Liver (tissue), 8 donors: ENCODE measurements at regions not wholly inside any gene's neighbourhood (a gene's known extent, or its start where the extent isn't known, plus 50 kb on each side); places are given as distances from the start of the nearest gene placed in this dataset.

Experiments used
- DNase-seq: peaks from one replicate; pipeline ENCODE4 v3.0.0-alpha.2; 2017; ENCODE audit warnings: low spot score
- H3K27ac ChIP-seq, 2 donors: one replicate each; pipeline ENCODE4 v1.7.0; 2013; ENCODE audit warnings: inconsistent platforms in 2 of 2, low read length in 2 of 2, control low read depth in 1 of 2, low read depth in 1 of 2, mild to moderate bottlenecking in 1 of 2
- H3K27me3 ChIP-seq, 4 donors: one replicate each; pipeline versions ENCODE4 v1.6.1 to v1.7.0; 2013; ENCODE audit warnings: low read length in 3 of 4, inconsistent platforms in 1 of 4, mild to moderate bottlenecking in 1 of 4, moderate library complexity in 1 of 4; ENCODE audit not compliant: control insufficient read depth in 4 of 4, insufficient read depth in 4 of 4
- H3K36me3 ChIP-seq, 4 donors: one replicate each; pipeline versions ENCODE4 v1.6.1 to v1.7.0; 2013; ENCODE audit warnings: low read length in 3 of 4, mild to moderate bottlenecking in 3 of 4, low read depth in 1 of 4, moderate library complexity in 1 of 4; ENCODE audit not compliant: control insufficient read depth in 4 of 4, insufficient read depth in 3 of 4
- H3K4me1 ChIP-seq, 4 donors: one replicate each; pipeline versions ENCODE4 v1.6.1 to v1.7.0; 2013; ENCODE audit warnings: low read length in 3 of 4, mild to moderate bottlenecking in 3 of 4, moderate library complexity in 1 of 4; ENCODE audit not compliant: control insufficient read depth in 4 of 4, insufficient read depth in 4 of 4
- H3K4me3 ChIP-seq, 3 donors: one replicate each; pipeline versions ENCODE4 v1.6.1 to v1.7.0; 2013; ENCODE audit warnings: low read length in 3 of 3, control low read depth in 1 of 3, low read depth in 1 of 3, mild to moderate bottlenecking in 1 of 3
- H3K9ac ChIP-seq, 2 donors: one replicate each; pipeline ENCODE4 v1.7.0; 2013; ENCODE audit warnings: low read length in 2 of 2, mild to moderate bottlenecking in 2 of 2, moderate library complexity in 2 of 2, control low read depth in 1 of 2, low read depth in 1 of 2
- H3K9me3 ChIP-seq, 4 donors: one replicate each; pipeline versions ENCODE4 v1.6.1 to v1.7.0; 2013; ENCODE audit warnings: low read length in 3 of 4; ENCODE audit not compliant: control insufficient read depth in 4 of 4
- EGR1 ChIP-seq, 2 donors: IDR thresholded peaks; 2 replicates each; pipeline ENCODE4 v1.6.1; 2016 to 2018; ENCODE audit warnings: antibody characterized with exemption in 2 of 2, low read depth in 2 of 2
- FOXA1 ChIP-seq: IDR thresholded peaks from 2 replicates; pipeline ENCODE4 v1.6.1; 2016; ENCODE audit warnings: antibody characterized with exemption
- FOXA2 ChIP-seq: IDR thresholded peaks from 2 replicates; pipeline ENCODE4 v1.6.1; 2016; ENCODE audit warnings: antibody characterized with exemption
- GABPA ChIP-seq, 2 donors: IDR thresholded peaks in 1 of 2; conservative IDR thresholded peaks in 1 of 2; 2 replicates each; pipeline ENCODE4 v1.6.1; 2016; ENCODE audit warnings: antibody characterized with exemption in 2 of 2, mild to moderate bottlenecking in 1 of 2, moderate library complexity in 1 of 2
- HNF4A ChIP-seq, 2 donors: conservative IDR thresholded peaks; 2 replicates each; pipeline ENCODE4 v1.6.1; 2016; ENCODE audit warnings: antibody characterized with exemption in 2 of 2, mild to moderate bottlenecking in 2 of 2
- HNF4G ChIP-seq: IDR thresholded peaks from 2 replicates; pipeline ENCODE4 v1.6.1; 2016; ENCODE audit warnings: antibody characterized with exemption
- NR2F2 ChIP-seq: IDR thresholded peaks from 2 replicates; pipeline ENCODE4 v1.6.1; 2016; ENCODE audit warnings: antibody characterized with exemption
- RAD21 ChIP-seq, 2 donors: IDR thresholded peaks; 2 replicates each; pipeline ENCODE4 v1.6.1; 2016; ENCODE audit warnings: antibody characterized with exemption in 2 of 2, mild to moderate bottlenecking in 2 of 2
- RXRA ChIP-seq, 2 donors: IDR thresholded peaks; 2 replicates each; pipeline ENCODE4 v1.6.1; 2017 to 2018; ENCODE audit warnings: antibody characterized with exemption in 2 of 2, mild to moderate bottlenecking in 1 of 2
- SP1 ChIP-seq: IDR thresholded peaks from 2 replicates; pipeline ENCODE4 v1.6.1; 2018; ENCODE audit warnings: antibody characterized with exemption, mild to moderate bottlenecking
- TAF1 ChIP-seq: conservative IDR thresholded peaks from 2 replicates; pipeline ENCODE4 v1.6.1; 2016; ENCODE audit warnings: antibody characterized with exemption, mild to moderate bottlenecking
- YY1 ChIP-seq: IDR thresholded peaks from 2 replicates; pipeline ENCODE4 v1.6.1; 2016; ENCODE audit warnings: antibody characterized with exemption, mild to moderate bottlenecking
- WGBS: extraction: QIAGEN DNeasy Blood & Tissue Kit; methylation state at CpG from one replicate; pipeline ENCODE4 v1.1.7; 2013; 5-methylcytosine and 5-hydroxymethylcytosine counted together
- TF ChIP-seq, protein P1 (sequence below): IDR thresholded peaks from 2 replicates; pipeline ENCODE4 v1.6.1; 2016; ENCODE audit warnings: antibody characterized with exemption
- TF ChIP-seq, protein P2 (sequence below): IDR thresholded peaks from 2 replicates; pipeline ENCODE4 v1.6.1; 2016; ENCODE audit warnings: antibody characterized with exemption
- TF ChIP-seq, protein P3 (sequence below): IDR thresholded peaks from 2 replicates; pipeline ENCODE4 v1.6.1; 2016; ENCODE audit warnings: antibody characterized with exemption, mild to moderate bottlenecking
- TF ChIP-seq, protein P4 (sequence below): fragments of 150-350 bp; IDR thresholded peaks from 2 replicates; pipeline ENCODE4 v1.5.1; 2017; ENCODE audit warnings: improper control_type of control experiment, low read depth, low read length; ENCODE audit not compliant: missing input control
- donor health status: healthy.
- donor health status: healthy.
- donor health status: healthy.
- donor health status: healthy.
- donor health status: healthy.

DNA sequence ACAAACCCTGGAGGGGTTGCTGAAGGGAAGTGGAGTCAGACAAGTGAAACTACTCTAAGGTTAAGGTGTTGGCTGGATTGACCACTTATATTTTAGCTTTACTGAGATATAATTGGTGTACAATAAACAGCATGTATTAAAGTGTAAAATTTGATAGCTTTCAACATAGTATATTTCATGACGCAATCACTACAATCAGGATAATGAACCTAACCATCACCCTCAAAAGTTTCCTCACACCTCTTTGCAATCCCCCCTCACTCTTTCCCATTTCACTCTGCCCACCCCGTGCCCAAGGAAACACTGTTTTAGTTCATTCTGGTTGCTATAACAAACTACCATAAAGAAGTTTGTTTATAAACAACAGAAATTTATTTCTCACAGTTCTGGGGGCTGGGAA is 508.0 kb downstream of the FGF9 start:
- TF ChIP-seq, protein P1, sequence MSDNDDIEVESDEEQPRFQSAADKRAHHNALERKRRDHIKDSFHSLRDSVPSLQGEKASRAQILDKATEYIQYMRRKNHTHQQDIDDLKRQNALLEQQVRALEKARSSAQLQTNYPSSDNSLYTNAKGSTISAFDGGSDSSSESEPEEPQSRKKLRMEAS, result no peak
- TF ChIP-seq TAF1 (no peak), EGR1 (IDR thresholded peaks at IDR 0.05; ENCODE audit: low read depth in 2 of 2) (no peak), HNF4A (conservative IDR thresholded peaks at IDR 0.05) (no peak), FOXA2 (no peak), YY1 (no peak), HNF4G (no peak), RXRA (IDR thresholded peaks at IDR 0.05) (no peak), NR2F2 (no peak), RAD21 (IDR thresholded peaks at IDR 0.05) (no peak), SP1 (no peak), FOXA1 (no peak)
- TF ChIP-seq, protein P2, sequence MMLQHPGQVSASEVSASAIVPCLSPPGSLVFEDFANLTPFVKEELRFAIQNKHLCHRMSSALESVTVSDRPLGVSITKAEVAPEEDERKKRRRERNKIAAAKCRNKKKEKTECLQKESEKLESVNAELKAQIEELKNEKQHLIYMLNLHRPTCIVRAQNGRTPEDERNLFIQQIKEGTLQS, result no peak
- TF ChIP-seq, protein P3, sequence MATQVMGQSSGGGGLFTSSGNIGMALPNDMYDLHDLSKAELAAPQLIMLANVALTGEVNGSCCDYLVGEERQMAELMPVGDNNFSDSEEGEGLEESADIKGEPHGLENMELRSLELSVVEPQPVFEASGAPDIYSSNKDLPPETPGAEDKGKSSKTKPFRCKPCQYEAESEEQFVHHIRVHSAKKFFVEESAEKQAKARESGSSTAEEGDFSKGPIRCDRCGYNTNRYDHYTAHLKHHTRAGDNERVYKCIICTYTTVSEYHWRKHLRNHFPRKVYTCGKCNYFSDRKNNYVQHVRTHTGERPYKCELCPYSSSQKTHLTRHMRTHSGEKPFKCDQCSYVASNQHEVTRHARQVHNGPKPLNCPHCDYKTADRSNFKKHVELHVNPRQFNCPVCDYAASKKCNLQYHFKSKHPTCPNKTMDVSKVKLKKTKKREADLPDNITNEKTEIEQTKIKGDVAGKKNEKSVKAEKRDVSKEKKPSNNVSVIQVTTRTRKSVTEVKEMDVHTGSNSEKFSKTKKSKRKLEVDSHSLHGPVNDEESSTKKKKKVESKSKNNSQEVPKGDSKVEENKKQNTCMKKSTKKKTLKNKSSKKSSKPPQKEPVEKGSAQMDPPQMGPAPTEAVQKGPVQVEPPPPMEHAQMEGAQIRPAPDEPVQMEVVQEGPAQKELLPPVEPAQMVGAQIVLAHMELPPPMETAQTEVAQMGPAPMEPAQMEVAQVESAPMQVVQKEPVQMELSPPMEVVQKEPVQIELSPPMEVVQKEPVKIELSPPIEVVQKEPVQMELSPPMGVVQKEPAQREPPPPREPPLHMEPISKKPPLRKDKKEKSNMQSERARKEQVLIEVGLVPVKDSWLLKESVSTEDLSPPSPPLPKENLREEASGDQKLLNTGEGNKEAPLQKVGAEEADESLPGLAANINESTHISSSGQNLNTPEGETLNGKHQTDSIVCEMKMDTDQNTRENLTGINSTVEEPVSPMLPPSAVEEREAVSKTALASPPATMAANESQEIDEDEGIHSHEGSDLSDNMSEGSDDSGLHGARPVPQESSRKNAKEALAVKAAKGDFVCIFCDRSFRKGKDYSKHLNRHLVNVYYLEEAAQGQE, result no peak
- TF ChIP-seq, protein P4, sequence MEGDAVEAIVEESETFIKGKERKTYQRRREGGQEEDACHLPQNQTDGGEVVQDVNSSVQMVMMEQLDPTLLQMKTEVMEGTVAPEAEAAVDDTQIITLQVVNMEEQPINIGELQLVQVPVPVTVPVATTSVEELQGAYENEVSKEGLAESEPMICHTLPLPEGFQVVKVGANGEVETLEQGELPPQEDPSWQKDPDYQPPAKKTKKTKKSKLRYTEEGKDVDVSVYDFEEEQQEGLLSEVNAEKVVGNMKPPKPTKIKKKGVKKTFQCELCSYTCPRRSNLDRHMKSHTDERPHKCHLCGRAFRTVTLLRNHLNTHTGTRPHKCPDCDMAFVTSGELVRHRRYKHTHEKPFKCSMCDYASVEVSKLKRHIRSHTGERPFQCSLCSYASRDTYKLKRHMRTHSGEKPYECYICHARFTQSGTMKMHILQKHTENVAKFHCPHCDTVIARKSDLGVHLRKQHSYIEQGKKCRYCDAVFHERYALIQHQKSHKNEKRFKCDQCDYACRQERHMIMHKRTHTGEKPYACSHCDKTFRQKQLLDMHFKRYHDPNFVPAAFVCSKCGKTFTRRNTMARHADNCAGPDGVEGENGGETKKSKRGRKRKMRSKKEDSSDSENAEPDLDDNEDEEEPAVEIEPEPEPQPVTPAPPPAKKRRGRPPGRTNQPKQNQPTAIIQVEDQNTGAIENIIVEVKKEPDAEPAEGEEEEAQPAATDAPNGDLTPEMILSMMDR, result no peak
- no peaks in the 10 kb centered on the region for H3K36me3 ChIP-seq
- DNase-seq, result no peak
- H3K4me1 ChIP-seq, result peaks cover 0 to 2% (median 0%) of the 10 kb centered on the region in 4 donors
- no peak overlapping the region for H3K4me3 ChIP-seq
- 82% methylated on average over 2 of the region's 2 CpGs for WGBS
- no peak overlapping the region for H3K9ac ChIP-seq
- H3K9me3 ChIP-seq, result peaks cover 0 to 2% (median 0%) of the 10 kb centered on the region in 4 donors
- peaks cover 0 to 8% (median 0%) of the 10 kb centered on the region in 4 donors for H3K27me3 ChIP-seq
- H3K27ac ChIP-seq, result no peak overlapping the region

DNA sequence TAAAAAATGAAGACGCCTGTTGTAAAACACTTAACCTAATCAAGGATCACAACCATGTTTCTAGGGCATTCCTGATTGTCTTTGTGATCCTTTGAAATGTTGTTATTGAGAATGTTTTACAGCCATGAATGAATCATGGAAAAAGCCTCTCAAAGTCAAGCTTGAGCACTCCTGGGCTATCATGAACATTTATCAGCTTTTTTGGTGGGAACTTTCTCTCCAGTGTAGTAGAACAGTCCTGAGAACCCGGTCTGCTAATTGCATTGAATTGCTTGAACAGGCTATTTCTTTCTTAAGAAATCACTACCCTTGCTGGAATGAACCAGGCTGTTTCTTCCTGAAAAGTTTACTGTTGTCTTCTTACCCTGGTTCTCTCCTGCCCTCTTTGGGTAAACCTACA is 516.5 kb downstream of the FGF9 start:
- TF ChIP-seq RAD21 (IDR thresholded peaks at IDR 0.05) (no peak), NR2F2 (no peak), GABPA (IDR thresholded peaks at IDR 0.05 in 1 of 2, conservative IDR thresholded peaks at IDR 0.05 in 1 of 2) (no peak)
- TF ChIP-seq, protein P3, result no peak
- no peaks in the 10 kb centered on the region for H3K36me3 ChIP-seq
- DNase-seq, result no peak
- 74% methylated on average over 2 of the region's 2 CpGs for WGBS
- H3K9ac ChIP-seq, result no peak overlapping the region
- H3K27me3 ChIP-seq, result peaks cover 0 to 2% (median 0%) of the 10 kb centered on the region in 4 donors
- no peak overlapping the region for H3K27ac ChIP-seq
- H3K4me1 ChIP-seq, result no peaks in the 10 kb centered on the region
- H3K4me3 ChIP-seq, result no peak overlapping the region
- H3K9me3 ChIP-seq, result no peaks in the 10 kb centered on the region
